ENCODE measurements at regions not wholly inside any gene's neighbourhood (a gene's known extent, or its start where the extent isn't known, plus 50 kb on each side); places are given as distances from the start of the nearest gene placed in this dataset.

GRCh38 chr6:22380236-22380635 lies 83.4 kb upstream of the PRL start:
- Mint-ChIP-seq H3K27me3 (ENCODE audit: unreplicated experiment) (peaks cover 4% of the 10 kb centered on the region), H3K4me3 (ENCODE audit: unreplicated experiment) (no peak overlapping the region)
- no peak for TF ChIP-seq CTCF (IDR thresholded peaks at IDR 0.05; ENCODE audit: unreplicated experiment)

GRCh38 chr6:22381845-22382544 lies 85.2 kb upstream of the PRL start:
- no peak for DNase-seq (ENCODE audit: low spot score)
- H3K27me3 Mint-ChIP-seq (ENCODE audit: unreplicated experiment): peaks cover 4% of the 10 kb centered on the region
- H3K4me3 Mint-ChIP-seq (ENCODE audit: unreplicated experiment): no peak overlapping the region
- H3K9me3 Mint-ChIP-seq (ENCODE audit: unreplicated experiment): no peaks in the 10 kb centered on the region
- H3K4me1 Mint-ChIP-seq (ENCODE audit: unreplicated experiment): no peaks in the 10 kb centered on the region
- H3K27ac Mint-ChIP-seq (ENCODE audit: unreplicated experiment): no peak overlapping the region
- TF ChIP-seq CTCF (IDR thresholded peaks at IDR 0.05; ENCODE audit: unreplicated experiment): no peak
- no peaks in the 10 kb centered on the region for H3K36me3 Mint-ChIP-seq (ENCODE audit: low read depth, unreplicated experiment)

More at GRCh38 chr6:22380236-22380635, 83.4 kb upstream of the PRL start:
- no peaks in the 10 kb centered on the region for H3K36me3 Mint-ChIP-seq (ENCODE audit: low read depth, unreplicated experiment)
- H3K9me3 Mint-ChIP-seq (ENCODE audit: unreplicated experiment): no peaks in the 10 kb centered on the region
- no peaks in the 10 kb centered on the region for H3K4me1 Mint-ChIP-seq (ENCODE audit: unreplicated experiment)
- no peak for DNase-seq (ENCODE audit: low spot score)
- H3K27ac Mint-ChIP-seq (ENCODE audit: unreplicated experiment): no peak overlapping the region

GRCh38 chr6:22383016-22383415 lies 86.2 kb upstream of the PRL start:
- Mint-ChIP-seq H3K4me1 (ENCODE audit: unreplicated experiment) (no peaks in the 10 kb centered on the region), H3K27ac (ENCODE audit: unreplicated experiment) (no peak overlapping the region), H3K36me3 (ENCODE audit: low read depth, unreplicated experiment) (no peaks in the 10 kb centered on the region), H3K27me3 (ENCODE audit: unreplicated experiment) (peaks cover 4% of the 10 kb centered on the region), H3K4me3 (ENCODE audit: unreplicated experiment) (no peak overlapping the region), H3K9me3 (ENCODE audit: unreplicated experiment) (no peaks in the 10 kb centered on the region)
- DNase-seq (ENCODE audit: low spot score): no peak
- TF ChIP-seq CTCF (IDR thresholded peaks at IDR 0.05; ENCODE audit: unreplicated experiment): no peak

GRCh38 chr6:22392711-22393110 lies 95.9 kb upstream of the PRL start:
- Mint-ChIP-seq H3K4me3 (ENCODE audit: unreplicated experiment) (no peak overlapping the region), H3K4me1 (ENCODE audit: unreplicated experiment) (no peaks in the 10 kb centered on the region), H3K27ac (ENCODE audit: unreplicated experiment) (no peak overlapping the region), H3K36me3 (ENCODE audit: low read depth, unreplicated experiment) (no peaks in the 10 kb centered on the region), H3K27me3 (ENCODE audit: unreplicated experiment) (peaks cover 2% of the 10 kb centered on the region), H3K9me3 (ENCODE audit: unreplicated experiment) (no peaks in the 10 kb centered on the region)
- TF ChIP-seq CTCF (IDR thresholded peaks at IDR 0.05; ENCODE audit: unreplicated experiment): no peak
- DNase-seq (ENCODE audit: low spot score): no peak

- H3K4me3 Mint-ChIP-seq (ENCODE audit: unreplicated experiment): no peak overlapping the region
- H3K4me1 Mint-ChIP-seq (ENCODE audit: unreplicated experiment): no peaks in the 10 kb centered on the region
- no peak for DNase-seq (ENCODE audit: low spot score)
- peaks cover 2% of the 10 kb centered on the region for H3K27me3 Mint-ChIP-seq (ENCODE audit: unreplicated experiment)
- H3K9me3 Mint-ChIP-seq (ENCODE audit: unreplicated experiment): no peaks in the 10 kb centered on the region
- H3K27ac Mint-ChIP-seq (ENCODE audit: unreplicated experiment): no peak overlapping the region
- TF ChIP-seq CTCF (IDR thresholded peaks at IDR 0.05; ENCODE audit: unreplicated experiment): no peak
- no peaks in the 10 kb centered on the region for H3K36me3 Mint-ChIP-seq (ENCODE audit: low read depth, unreplicated experiment)
Observed at GRCh38 chr6:22394691-22395090, 97.9 kb upstream of the PRL start.

Measured in endothelial cell (in vitro differentiated cells).